Smooth muscle cell (in vitro differentiated cells): ENCODE measurements at regions not wholly inside any gene's neighbourhood (a gene's known extent, or its start where the extent isn't known, plus 50 kb on each side); places are given as distances from the start of the nearest gene placed in this dataset.

Source experiments
- DNase-seq: peaks from one replicate; lab custom pipeline; 2025; ENCODE audit not compliant: unreplicated experiment; lab: John Stamatoyannopoulos, UW
- H2AFZ ChIP-seq: fragments of 200-600 bp; sonication (generic); 2 replicates; pipeline ENCODE4 v1.6.0; 2016; ENCODE audit warnings: antibody characterized with exemption, low read depth, mild to moderate bottlenecking
- H3F3A ChIP-seq: fragments of 200-600 bp; sonication (generic); 2 replicates; pipeline ENCODE4 v1.6.0; 2017; ENCODE audit warnings: antibody characterized with exemption, low read depth
- H3K27ac ChIP-seq: fragments of 200-600 bp; sonication (generic); 2 replicates; pipeline ENCODE4 v1.5.1; 2016; ENCODE audit warnings: low read depth, mild to moderate bottlenecking
- H3K27me3 ChIP-seq: fragments of 200-600 bp; sonication (generic); 2 replicates; pipeline ENCODE4 v1.6.1; 2016; ENCODE audit warnings: low read depth, mild to moderate bottlenecking
- H3K36me3 ChIP-seq: fragments of 200-600 bp; sonication (generic); 2 replicates; pipeline ENCODE4 v1.5.1; 2016; ENCODE audit warnings: low read depth
- H3K4me1 ChIP-seq: fragments of 200-600 bp; sonication (generic); 2 replicates; pipeline ENCODE4 v1.5.1; 2016; ENCODE audit warnings: low read depth
- H3K4me2 ChIP-seq: fragments of 200-600 bp; sonication (generic); 2 replicates; pipeline ENCODE4 v1.6.0; 2016; ENCODE audit warnings: mild to moderate bottlenecking
- H3K4me3 ChIP-seq: fragments of 200-600 bp; sonication (generic); 2 replicates; pipeline ENCODE4 v1.5.1; 2016; ENCODE audit warnings: mild to moderate bottlenecking
- H3K79me2 ChIP-seq: fragments of 200-600 bp; sonication (generic); 2 replicates; pipeline ENCODE4 v1.6.0; 2016; ENCODE audit warnings: low read depth, mild to moderate bottlenecking
- H3K9ac ChIP-seq: fragments of 200-600 bp; sonication (generic); 2 replicates; pipeline ENCODE4 v1.6.0; 2016; ENCODE audit warnings: low read depth
- H3K9me3 ChIP-seq: fragments of 200-600 bp; sonication (generic); replicated peaks from 2 replicates; pipeline ENCODE4 v1.5.1; 2016; ENCODE audit warnings: low read depth
- H4K20me1 ChIP-seq: fragments of 200-600 bp; sonication (generic); 2 replicates; pipeline ENCODE4 v1.6.0; 2016; ENCODE audit warnings: low read depth
- WGBS: methylation state at CpG from one replicate; pipeline ENCODE4 v1.1.7; 2016; ENCODE audit warnings: low lambda C conversion rate; 5-methylcytosine and 5-hydroxymethylcytosine counted together
- TF ChIP-seq, protein P1 (sequence below): fragments of 200-600 bp; sonication (generic); IDR thresholded peaks from 2 replicates; pipeline ENCODE4 v1.5.1; 2017; ENCODE audit warnings: borderline replicate concordance, mild to moderate bottlenecking, antibody characterized with exemption; ENCODE audit not compliant: insufficient read depth, poor library complexity, severe bottlenecking

DNA sequence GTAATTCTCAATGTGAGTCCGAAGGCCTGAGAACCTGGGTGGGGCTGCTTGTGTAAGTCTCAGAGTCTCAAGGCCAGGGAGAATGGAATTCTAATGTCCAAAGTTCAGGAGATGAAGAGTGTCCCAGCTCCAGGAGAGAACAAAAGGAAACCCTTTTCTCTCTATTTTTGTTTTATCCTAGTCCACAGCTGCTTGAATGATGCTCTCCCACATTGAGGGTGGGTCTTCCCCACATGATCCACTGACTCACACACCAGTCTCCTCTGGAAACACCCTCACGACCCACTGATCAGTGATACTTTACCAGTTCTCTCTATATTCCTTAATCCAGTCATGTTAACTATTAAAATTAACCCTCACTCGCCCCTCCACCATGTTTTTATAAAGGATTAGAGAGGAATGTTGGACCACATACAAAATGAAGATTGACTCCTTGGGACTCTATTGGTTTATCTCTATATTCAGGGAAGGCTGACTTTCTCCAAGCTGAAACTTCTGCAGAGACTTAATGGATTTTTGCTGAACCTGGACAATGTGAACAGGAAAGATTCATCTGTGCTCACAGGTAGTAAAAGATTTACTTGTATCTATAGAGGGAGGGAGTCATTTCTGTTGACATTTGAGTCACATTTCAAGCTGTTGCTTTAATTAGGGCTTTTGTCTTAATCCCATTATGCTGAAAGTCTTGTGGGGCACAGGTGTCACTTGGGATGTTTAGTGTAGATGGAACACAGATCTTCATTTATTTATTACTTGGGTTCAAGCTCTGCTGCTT, 1061.0 kb upstream of the TMEM132C start:
- no peak overlapping the region for H3K9ac ChIP-seq
- no peaks in the 10 kb centered on the region for H3F3A ChIP-seq
- H3K27ac ChIP-seq: no peak overlapping the region
- no peaks in the 10 kb centered on the region for H3K9me3 ChIP-seq
- no peaks in the 10 kb centered on the region for H3K27me3 ChIP-seq
- no peaks in the 10 kb centered on the region for H3K79me2 ChIP-seq
- no peak overlapping the region for H3K4me3 ChIP-seq
- H3K36me3 ChIP-seq: no peaks in the 10 kb centered on the region
- no peaks in the 10 kb centered on the region for H3K4me1 ChIP-seq
- H4K20me1 ChIP-seq: no peaks in the 10 kb centered on the region
- 72% methylated on average over 3 of the region's 3 CpGs for WGBS
- H2AFZ ChIP-seq: no peak overlapping the region
- no peak overlapping the region for H3K4me2 ChIP-seq
- DNase-seq: no peak
- TF ChIP-seq, protein P1, sequence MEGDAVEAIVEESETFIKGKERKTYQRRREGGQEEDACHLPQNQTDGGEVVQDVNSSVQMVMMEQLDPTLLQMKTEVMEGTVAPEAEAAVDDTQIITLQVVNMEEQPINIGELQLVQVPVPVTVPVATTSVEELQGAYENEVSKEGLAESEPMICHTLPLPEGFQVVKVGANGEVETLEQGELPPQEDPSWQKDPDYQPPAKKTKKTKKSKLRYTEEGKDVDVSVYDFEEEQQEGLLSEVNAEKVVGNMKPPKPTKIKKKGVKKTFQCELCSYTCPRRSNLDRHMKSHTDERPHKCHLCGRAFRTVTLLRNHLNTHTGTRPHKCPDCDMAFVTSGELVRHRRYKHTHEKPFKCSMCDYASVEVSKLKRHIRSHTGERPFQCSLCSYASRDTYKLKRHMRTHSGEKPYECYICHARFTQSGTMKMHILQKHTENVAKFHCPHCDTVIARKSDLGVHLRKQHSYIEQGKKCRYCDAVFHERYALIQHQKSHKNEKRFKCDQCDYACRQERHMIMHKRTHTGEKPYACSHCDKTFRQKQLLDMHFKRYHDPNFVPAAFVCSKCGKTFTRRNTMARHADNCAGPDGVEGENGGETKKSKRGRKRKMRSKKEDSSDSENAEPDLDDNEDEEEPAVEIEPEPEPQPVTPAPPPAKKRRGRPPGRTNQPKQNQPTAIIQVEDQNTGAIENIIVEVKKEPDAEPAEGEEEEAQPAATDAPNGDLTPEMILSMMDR: no peak

DNA sequence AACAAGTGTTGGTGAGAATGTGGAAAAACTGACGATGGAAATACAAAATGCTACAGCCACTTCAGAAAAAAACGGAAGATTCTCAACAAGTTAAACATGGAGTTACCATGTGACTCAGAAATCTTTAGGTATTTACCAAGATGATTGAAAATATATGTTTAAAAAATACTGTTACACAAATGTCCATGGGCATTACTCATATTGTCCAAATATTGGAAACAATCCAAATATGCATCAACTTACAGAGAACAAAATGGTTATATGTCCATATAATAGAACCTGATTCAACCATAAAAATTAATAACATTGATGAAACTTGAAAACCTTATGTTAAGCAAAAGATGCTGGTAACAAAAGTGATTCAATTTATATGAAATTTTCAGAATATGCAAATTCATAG, 1057.7 kb upstream of the TMEM132C start:
- Histone ChIP-seq H3K36me3 (no peaks in the 10 kb centered on the region), H3K9me3 (no peaks in the 10 kb centered on the region), H3K4me2 (no peak overlapping the region), H3K4me3 (no peak overlapping the region), H4K20me1 (no peaks in the 10 kb centered on the region), H2AFZ (no peak overlapping the region), H3F3A (no peaks in the 10 kb centered on the region), H3K79me2 (no peaks in the 10 kb centered on the region), H3K27ac (no peak overlapping the region), H3K4me1 (no peaks in the 10 kb centered on the region), H3K9ac (no peak overlapping the region), H3K27me3 (no peaks in the 10 kb centered on the region)
- no peak for DNase-seq
- TF ChIP-seq, protein P1: no peak
- 92% methylated on average over 2 of the region's 2 CpGs for WGBS

DNA sequence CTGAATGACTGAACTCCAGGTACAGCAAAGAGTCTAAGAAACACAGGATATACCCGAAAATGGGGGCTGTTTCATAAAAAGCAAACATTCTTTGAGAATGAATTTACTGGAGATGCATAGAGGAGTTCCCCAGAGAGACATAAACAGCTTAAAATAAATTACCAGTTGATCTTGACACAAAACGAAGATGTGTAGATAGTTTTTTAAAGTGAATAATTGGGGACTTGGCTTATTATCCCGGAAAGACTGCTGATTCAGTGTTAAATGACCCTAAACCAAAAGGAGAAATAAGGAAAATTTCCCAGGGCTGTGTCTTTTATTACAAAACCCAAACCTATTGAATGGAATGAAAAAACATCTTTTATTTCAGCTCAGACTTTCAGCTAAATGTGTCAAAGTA, 1052.8 kb upstream of the TMEM132C start:
- no peak for DNase-seq
- Histone ChIP-seq H2AFZ (no peak overlapping the region), H3K36me3 (no peaks in the 10 kb centered on the region), H3K27ac (no peak overlapping the region), H3K4me1 (no peaks in the 10 kb centered on the region), H3K79me2 (no peaks in the 10 kb centered on the region), H3K9me3 (no peaks in the 10 kb centered on the region), H3K4me3 (no peak overlapping the region), H3F3A (no peaks in the 10 kb centered on the region), H3K4me2 (no peak overlapping the region), H3K9ac (no peak overlapping the region), H3K27me3 (no peaks in the 10 kb centered on the region), H4K20me1 (no peaks in the 10 kb centered on the region)
- TF ChIP-seq, protein P1: no peak
- WGBS: 82% methylated on average over 3 of the region's 3 CpGs

DNA sequence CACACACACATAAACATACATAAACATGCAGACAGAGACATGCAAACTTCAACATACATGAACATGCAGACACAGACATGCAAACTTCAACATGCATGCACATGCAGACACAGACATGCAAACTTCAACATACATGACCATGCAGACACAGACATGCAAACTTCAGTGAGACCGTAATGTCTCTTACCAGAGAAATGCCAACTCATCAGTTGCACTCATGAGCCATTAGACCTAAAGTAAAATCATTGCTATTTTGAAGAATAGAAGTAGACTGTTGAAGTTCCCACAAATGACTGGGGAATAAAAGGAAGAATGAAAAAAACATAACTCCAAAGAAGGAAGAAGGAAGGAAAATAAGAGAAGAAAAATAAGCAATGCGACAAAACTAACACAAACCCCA, 1044.0 kb upstream of the TMEM132C start:
- Histone ChIP-seq H3K79me2 (no peaks in the 10 kb centered on the region), H3F3A (no peaks in the 10 kb centered on the region), H4K20me1 (no peaks in the 10 kb centered on the region), H3K9me3 (no peaks in the 10 kb centered on the region), H3K4me3 (no peak overlapping the region), H3K9ac (no peak overlapping the region), H3K4me1 (no peaks in the 10 kb centered on the region), H3K36me3 (no peaks in the 10 kb centered on the region), H3K27me3 (no peaks in the 10 kb centered on the region), H3K27ac (no peak overlapping the region), H2AFZ (no peak overlapping the region), H3K4me2 (no peak overlapping the region)
- DNase-seq: no peak
- WGBS: 90% methylated on average over 2 of the region's 2 CpGs
- TF ChIP-seq, protein P1: no peak
